Right lobe of liver (tissue), 4 donors: ENCODE measurements at regions not wholly inside any gene's neighbourhood (a gene's known extent, or its start where the extent isn't known, plus 50 kb on each side); places are given as distances from the start of the nearest gene placed in this dataset.

Experiments used
- POLR2A ChIP-seq: fragments of 450-650 bp; IDR thresholded peaks from one replicate; pipeline ENCODE4 v1.6.1; 2017; ENCODE audit warnings: antibody characterized with exemption, mild to moderate bottlenecking
- TF ChIP-seq, protein P1 (sequence below), 4 donors: fragments of 200-600 bp in 3 of 4; fragments of 450-650 bp in 1 of 4; IDR thresholded peaks; one replicate each; pipeline versions ENCODE4 v1.5.1 to v1.8.0; 2016 to 2022; ENCODE audit warnings: antibody characterized with exemption in 4 of 4, mild to moderate bottlenecking in 2 of 4
- donor health status: DM: no; HTN: no; CAD: no.
- donor health status: DM: no; HTN: no; CAD: no.
- donor health status: DM: no; HTN: yes; CAD: no.

DNA sequence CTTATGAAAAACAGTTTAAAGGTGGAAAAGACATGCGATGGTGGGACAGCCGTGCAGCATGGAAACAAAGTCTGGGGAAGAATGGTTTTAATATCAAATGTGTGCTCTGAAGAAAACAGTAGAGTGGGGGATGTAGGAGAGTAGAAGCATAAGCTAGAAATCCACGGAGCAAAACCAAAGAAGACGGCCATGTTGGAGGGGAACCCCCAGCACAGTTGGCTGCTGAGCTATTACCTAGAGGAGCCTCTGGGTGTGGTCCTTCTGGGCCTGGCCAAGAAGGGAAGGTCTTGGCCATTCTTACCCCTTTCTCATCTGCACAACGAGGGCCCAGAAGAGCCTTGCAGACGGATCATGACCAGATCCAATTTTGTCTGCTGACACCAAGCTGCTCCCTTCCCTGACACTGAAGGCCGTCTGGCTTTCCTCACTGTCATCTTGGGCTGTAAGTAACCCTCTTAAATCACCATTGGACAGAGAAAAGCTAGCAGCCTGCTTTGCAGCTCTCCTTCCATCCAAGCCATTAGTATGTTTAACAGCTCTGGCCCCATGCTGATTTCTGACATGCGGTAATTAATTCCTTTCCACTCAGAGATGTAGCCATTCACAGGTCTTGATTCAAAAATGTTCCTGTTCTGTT is 189.5 kb downstream of the SEC61B start:
- TF ChIP-seq, protein P1, sequence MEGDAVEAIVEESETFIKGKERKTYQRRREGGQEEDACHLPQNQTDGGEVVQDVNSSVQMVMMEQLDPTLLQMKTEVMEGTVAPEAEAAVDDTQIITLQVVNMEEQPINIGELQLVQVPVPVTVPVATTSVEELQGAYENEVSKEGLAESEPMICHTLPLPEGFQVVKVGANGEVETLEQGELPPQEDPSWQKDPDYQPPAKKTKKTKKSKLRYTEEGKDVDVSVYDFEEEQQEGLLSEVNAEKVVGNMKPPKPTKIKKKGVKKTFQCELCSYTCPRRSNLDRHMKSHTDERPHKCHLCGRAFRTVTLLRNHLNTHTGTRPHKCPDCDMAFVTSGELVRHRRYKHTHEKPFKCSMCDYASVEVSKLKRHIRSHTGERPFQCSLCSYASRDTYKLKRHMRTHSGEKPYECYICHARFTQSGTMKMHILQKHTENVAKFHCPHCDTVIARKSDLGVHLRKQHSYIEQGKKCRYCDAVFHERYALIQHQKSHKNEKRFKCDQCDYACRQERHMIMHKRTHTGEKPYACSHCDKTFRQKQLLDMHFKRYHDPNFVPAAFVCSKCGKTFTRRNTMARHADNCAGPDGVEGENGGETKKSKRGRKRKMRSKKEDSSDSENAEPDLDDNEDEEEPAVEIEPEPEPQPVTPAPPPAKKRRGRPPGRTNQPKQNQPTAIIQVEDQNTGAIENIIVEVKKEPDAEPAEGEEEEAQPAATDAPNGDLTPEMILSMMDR (IDR thresholded peaks at IDR 0.05), result no peak
- TF ChIP-seq POLR2A, result no peak
